HL-60 (cell line): ENCODE measurements at regions not wholly inside any gene's neighbourhood (a gene's known extent, or its start where the extent isn't known, plus 50 kb on each side); places are given as distances from the start of the nearest gene placed in this dataset.

ENCODE experiments used
- DNase-seq, 2 experiments: peaks; one replicate each; pipeline ENCODE4 v3.0.0-alpha.2; 2010 to 2020; ENCODE audit warnings: low read depth in 1 of 2, low spot score in 1 of 2
- H3K27ac ChIP-seq: fragments of 250-450 bp; sonication (Bioruptor Pico); replicated peaks from 2 replicates; pipeline ENCODE4 v1.5.1; 2020; ENCODE audit warnings: mild to moderate bottlenecking, moderate library complexity
- H3K27me3 ChIP-seq: fragments of 250-450 bp; sonication (Bioruptor Pico); 2 replicates; pipeline ENCODE4 v1.5.1; 2021; ENCODE audit warnings: mild to moderate bottlenecking, moderate library complexity; ENCODE audit not compliant: insufficient read depth, poor library complexity, severe bottlenecking
- H3K4me3 ChIP-seq: replicated peaks from 2 replicates; pipeline ENCODE4 v1.5.1; 2011; ENCODE audit warnings: mild to moderate bottlenecking, control low read depth, low read length; ENCODE audit not compliant: insufficient read depth
- CTCF ChIP-seq: IDR thresholded peaks from one replicate; pipeline ENCODE4 v1.5.1; 2011; ENCODE audit warnings: low read length, control low read depth, inconsistent platforms; ENCODE audit not compliant: insufficient read depth
- GABPA ChIP-seq: IDR thresholded peaks from 2 replicates; pipeline ENCODE4 v1.6.1; 2012; ENCODE audit warnings: low read depth
- POLR2AphosphoS5 ChIP-seq: IDR thresholded peaks from 2 replicates; pipeline ENCODE4 v1.6.1; 2012; ENCODE audit warnings: low read depth
- SPI1 ChIP-seq: IDR thresholded peaks from 2 replicates; pipeline ENCODE4 v1.6.1; 2012; ENCODE audit warnings: low read depth, mild to moderate bottlenecking, borderline replicate concordance
- TF ChIP-seq, protein P1 (sequence below): IDR thresholded peaks from 2 replicates; pipeline ENCODE4 v1.6.1; 2012; ENCODE audit warnings: low read depth; ENCODE audit not compliant: insufficient replicate concordance

- H3K27me3 ChIP-seq: no peaks in the 10 kb centered on the region
- H3K27ac ChIP-seq: no peak overlapping the region
- no peak overlapping the region for H3K4me3 ChIP-seq
- DNase-seq: no peak
- TF ChIP-seq SPI1 (no peak), POLR2AphosphoS5 (no peak), GABPA (no peak), CTCF (no peak)
- TF ChIP-seq, protein P1, sequence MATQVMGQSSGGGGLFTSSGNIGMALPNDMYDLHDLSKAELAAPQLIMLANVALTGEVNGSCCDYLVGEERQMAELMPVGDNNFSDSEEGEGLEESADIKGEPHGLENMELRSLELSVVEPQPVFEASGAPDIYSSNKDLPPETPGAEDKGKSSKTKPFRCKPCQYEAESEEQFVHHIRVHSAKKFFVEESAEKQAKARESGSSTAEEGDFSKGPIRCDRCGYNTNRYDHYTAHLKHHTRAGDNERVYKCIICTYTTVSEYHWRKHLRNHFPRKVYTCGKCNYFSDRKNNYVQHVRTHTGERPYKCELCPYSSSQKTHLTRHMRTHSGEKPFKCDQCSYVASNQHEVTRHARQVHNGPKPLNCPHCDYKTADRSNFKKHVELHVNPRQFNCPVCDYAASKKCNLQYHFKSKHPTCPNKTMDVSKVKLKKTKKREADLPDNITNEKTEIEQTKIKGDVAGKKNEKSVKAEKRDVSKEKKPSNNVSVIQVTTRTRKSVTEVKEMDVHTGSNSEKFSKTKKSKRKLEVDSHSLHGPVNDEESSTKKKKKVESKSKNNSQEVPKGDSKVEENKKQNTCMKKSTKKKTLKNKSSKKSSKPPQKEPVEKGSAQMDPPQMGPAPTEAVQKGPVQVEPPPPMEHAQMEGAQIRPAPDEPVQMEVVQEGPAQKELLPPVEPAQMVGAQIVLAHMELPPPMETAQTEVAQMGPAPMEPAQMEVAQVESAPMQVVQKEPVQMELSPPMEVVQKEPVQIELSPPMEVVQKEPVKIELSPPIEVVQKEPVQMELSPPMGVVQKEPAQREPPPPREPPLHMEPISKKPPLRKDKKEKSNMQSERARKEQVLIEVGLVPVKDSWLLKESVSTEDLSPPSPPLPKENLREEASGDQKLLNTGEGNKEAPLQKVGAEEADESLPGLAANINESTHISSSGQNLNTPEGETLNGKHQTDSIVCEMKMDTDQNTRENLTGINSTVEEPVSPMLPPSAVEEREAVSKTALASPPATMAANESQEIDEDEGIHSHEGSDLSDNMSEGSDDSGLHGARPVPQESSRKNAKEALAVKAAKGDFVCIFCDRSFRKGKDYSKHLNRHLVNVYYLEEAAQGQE: no peak
These were observed 245.8 kb upstream of the SGCG start for GRCh38 chr13:22934744-22935523.

DNA sequence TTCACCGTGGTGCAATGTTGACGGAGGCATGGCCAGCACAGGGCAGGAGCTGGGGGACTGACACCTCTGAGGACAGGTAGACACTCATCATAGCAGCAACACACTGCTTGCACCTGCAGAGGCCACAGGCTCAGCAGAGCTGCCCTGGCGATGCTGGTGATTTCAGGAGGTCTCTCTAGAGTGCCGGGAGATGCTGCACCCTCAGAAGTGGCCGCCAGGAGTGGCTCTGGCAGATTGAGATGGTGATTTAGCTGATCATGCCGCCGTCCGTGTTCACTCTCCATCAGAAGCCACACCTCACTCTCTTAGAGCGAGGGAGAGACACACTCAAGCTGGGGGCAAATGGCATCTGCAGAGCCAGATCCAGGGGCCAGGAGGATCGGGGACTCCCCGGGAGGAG is 244.6 kb upstream of the SGCG start:
- H3K27ac ChIP-seq: no peak overlapping the region
- no peaks in the 10 kb centered on the region for H3K27me3 ChIP-seq
- TF ChIP-seq SPI1: no peak
- no peak for TF ChIP-seq CTCF
- no peak for TF ChIP-seq GABPA
- TF ChIP-seq, protein P1: no peak
- no peak for TF ChIP-seq POLR2AphosphoS5
- no peak for DNase-seq
- no peak overlapping the region for H3K4me3 ChIP-seq

DNA sequence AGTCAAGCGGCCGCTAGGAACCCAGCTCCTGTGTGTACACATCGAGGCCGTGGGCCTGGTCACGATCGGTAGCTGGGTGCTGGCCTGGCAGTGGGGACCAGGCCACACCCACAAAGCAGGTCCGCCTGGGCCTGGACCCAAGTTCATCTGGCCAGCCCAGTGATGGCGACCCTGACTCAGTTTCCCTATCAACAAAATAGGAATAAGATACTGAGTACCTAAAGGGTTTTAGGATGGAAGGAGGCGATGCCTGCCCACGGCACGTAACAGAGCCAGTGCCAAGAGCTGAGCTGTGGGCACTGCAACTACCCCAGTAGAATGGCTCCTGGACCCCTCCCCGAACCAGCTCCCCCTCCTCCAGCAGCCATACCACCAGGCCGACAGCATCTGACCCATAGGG is 243.5 kb upstream of the SGCG start:
- TF ChIP-seq POLR2AphosphoS5: no peak
- TF ChIP-seq SPI1: no peak
- no peak for TF ChIP-seq CTCF
- no peak for TF ChIP-seq GABPA
- TF ChIP-seq, protein P1: no peak
- no peaks in the 10 kb centered on the region for H3K27me3 ChIP-seq

More for the DNA sequence above, 243.5 kb upstream of the SGCG start:
- no peak for DNase-seq
- Histone ChIP-seq H3K27ac (no peak overlapping the region), H3K4me3 (no peak overlapping the region)
